HG02943 (cell line): ENCODE measurements at regions not wholly inside any gene's neighbourhood (a gene's known extent, or its start where the extent isn't known, plus 50 kb on each side); places are given as distances from the start of the nearest gene placed in this dataset.

Experiments
- ATAC-seq: cut with Tn5 transposase; IDR thresholded peaks from one replicate; pipeline ENCODE4 v1.9.1; 2021; ENCODE audit warnings: mild to moderate bottlenecking, low read depth, moderate library complexity; ENCODE audit not compliant: unreplicated experiment

- ATAC-seq = no peak
Measured at GRCh38 chr7:17632384-17632783, 307.9 kb downstream of the SNX13 start.

- no peak for ATAC-seq
Measured at GRCh38 chr7:17633067-17633466, 307.2 kb downstream of the SNX13 start.

GRCh38 chr7:17638727-17639126 lies 301.6 kb downstream of the SNX13 start:
- ATAC-seq = no peak

GRCh38 chr7:17640730-17641377 lies 299.4 kb downstream of the SNX13 start:
- ATAC-seq = no peak

- ATAC-seq = no peak
Measured at GRCh38 chr7:17645500-17645899, 294.8 kb downstream of the SNX13 start.

GRCh38 chr7:17646253-17646956 lies 293.9 kb downstream of the SNX13 start:
- no peak for ATAC-seq

GRCh38 chr7:17651341-17651740 lies 289.0 kb downstream of the SNX13 start:
- ATAC-seq = no peak

GRCh38 chr7:17651863-17652385 lies 288.4 kb downstream of the SNX13 start:
- no peak for ATAC-seq

- ATAC-seq = no peak
Measured at GRCh38 chr7:17654940-17655339, 285.4 kb downstream of the SNX13 start.

- ATAC-seq = no peak
Measured at GRCh38 chr7:17659126-17659525, 281.2 kb downstream of the SNX13 start.

GRCh38 chr7:17660116-17660515 lies 280.2 kb downstream of the SNX13 start:
- no peak for ATAC-seq

- ATAC-seq = no peak
Measured at GRCh38 chr7:17661982-17662585, 278.2 kb downstream of the SNX13 start.

GRCh38 chr7:17663061-17663675 lies 277.1 kb downstream of the SNX13 start:
- no peak for ATAC-seq

GRCh38 chr7:17665029-17665428 lies 275.3 kb downstream of the SNX13 start:
- no peak for ATAC-seq

- no peak for ATAC-seq
Measured at GRCh38 chr7:17668122-17668521, 272.2 kb downstream of the SNX13 start.

- ATAC-seq = no peak
Measured at GRCh38 chr7:17669204-17669603, 271.1 kb downstream of the SNX13 start.

GRCh38 chr7:17671956-17672355 lies 268.3 kb downstream of the SNX13 start:
- ATAC-seq = no peak

GRCh38 chr7:17672783-17673182 lies 267.5 kb downstream of the SNX13 start:
- no peak for ATAC-seq

GRCh38 chr7:17674166-17674942 lies 265.9 kb downstream of the SNX13 start:
- no peak for ATAC-seq

- ATAC-seq = no peak
Measured at GRCh38 chr7:17674943-17675608, 265.2 kb downstream of the SNX13 start.
